ENCODE measurements at regions not wholly inside any gene's neighbourhood (a gene's known extent, or its start where the extent isn't known, plus 50 kb on each side); places are given as distances from the start of the nearest gene placed in this dataset.

DNA sequence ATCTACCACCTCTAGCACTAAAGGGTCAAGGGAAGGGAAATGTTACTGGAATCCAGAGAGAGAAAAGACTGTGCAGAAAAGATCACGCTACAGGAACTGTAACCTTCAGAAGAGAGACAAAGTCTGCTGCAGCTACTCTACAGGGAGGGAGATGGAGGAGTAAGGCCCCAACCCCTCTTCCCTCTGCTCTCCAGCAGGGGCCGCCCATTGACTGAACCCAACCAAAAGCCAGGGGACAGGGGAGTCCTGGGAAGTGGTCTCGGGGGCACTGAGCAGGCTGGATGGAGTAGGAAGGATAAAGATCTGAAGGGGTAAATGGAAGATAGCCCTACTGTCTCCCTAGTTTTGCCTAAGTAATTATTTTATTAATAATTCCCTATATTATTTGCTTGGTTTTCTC is 72.8 kb upstream of the NR5A2 start:
- no peak for DNase-seq

DNA sequence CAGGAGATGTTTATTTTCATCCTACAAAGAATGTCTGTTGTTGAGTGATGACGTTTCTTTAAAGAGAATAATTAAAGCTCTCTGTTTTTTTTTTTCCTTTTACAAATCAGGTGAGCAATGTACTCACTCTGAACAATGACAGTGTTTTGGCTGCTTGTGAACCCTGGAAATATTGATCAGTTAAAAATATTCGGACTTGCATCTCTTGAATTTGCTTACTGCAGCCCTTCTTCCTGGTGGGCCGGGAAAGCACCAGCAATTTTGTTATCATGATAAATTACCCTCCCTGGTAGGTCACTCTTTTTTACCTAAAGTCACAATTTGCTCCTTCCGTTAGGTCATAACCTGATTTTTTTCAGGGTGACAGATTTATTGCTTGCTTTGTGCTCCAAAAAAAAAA is 72.3 kb upstream of the NR5A2 start:
- DNase-seq = no peak

DNA sequence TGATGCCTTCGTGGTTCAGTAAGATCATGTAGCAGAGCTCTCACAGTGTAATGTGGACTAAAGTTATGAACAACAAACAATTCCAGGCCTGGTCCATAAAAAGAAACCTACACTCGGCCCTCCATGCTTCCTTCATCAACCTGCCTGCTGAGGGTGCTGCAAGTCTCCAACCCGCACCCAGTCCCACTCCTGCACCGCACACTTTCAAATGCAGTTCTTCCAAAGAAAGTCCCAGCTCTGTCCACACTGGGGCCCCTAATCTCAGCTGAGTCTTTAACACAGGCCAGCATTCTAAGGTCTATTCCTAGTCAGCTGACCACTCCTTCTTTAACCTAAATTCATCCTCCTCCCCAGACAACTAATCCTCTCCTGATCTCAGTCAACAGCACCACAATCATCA is 71.5 kb upstream of the NR5A2 start:
- no peak for DNase-seq

DNA sequence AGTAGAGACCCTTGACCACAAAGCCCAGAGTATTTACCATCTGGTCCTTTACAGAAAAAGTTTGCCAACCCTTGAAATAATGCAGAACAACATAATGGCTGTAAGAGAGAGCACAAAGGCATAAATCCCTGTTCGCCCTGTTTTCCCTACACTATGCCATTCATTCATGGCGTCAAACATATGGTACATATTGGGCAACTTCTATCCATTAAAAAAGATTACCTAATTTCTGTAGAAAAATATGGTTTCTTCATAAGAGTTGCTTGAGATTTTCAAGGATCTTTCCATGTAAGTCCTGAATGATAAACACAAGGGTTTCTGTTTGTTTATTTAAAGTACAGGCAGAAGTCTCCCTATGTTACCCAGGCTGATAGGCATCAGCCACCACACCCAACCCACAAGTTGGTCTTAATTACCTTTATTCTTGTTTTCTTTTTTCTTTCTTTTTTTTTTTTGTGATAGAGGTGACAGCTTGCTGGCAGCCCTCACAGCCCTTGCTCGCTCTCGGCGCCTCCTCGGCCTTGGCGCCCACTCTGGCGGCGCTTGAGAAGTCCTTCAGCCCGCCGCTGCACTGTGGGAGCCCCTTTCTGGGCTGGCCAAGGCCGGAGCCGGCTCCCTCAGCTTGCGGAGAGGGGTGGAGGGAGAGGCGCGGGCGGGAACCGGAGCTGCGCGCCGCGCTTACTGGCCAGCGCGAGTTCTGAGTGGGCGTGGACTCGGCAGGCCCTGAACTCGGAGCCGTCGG is 68.3 kb upstream of the NR5A2 start:
- no peak for DNase-seq

DNA sequence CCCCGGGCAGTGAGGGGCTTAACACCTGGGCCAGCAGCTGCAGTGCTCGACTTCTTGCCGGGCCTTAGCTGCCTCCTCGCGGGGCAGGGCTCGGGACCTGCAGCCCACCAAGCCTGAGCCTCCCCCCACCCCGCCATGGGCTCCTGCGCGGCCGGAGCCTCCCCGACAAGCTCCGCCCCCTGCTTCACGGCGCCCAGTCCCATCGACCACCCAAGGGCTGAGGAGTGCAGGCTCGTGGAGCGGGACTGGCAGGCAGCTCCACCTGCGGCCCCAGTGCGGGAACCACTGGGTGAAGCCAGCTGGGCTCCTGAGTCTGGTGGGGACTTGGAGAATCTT is 67.8 kb upstream of the NR5A2 start:
- no peak for DNase-seq

DNA sequence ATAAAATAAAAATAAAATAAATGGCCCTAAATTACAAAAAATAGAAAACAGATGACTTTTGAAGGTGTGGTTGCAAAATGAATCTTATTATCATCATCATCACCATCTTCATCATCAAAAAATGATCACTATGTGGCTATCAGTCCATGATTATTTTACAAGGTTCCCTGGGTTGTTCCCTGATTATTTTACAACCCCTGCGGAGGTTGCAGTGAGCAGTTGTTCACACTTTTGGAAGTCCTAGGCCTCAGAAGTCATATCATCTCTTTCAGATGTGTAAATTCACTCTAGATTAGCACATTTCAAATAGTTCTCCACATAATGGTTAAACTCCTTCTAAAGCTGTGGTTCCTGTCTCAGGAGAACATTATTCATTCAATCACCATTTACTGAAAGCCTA is 57.4 kb upstream of the NR5A2 start:
- no peak for DNase-seq

DNA sequence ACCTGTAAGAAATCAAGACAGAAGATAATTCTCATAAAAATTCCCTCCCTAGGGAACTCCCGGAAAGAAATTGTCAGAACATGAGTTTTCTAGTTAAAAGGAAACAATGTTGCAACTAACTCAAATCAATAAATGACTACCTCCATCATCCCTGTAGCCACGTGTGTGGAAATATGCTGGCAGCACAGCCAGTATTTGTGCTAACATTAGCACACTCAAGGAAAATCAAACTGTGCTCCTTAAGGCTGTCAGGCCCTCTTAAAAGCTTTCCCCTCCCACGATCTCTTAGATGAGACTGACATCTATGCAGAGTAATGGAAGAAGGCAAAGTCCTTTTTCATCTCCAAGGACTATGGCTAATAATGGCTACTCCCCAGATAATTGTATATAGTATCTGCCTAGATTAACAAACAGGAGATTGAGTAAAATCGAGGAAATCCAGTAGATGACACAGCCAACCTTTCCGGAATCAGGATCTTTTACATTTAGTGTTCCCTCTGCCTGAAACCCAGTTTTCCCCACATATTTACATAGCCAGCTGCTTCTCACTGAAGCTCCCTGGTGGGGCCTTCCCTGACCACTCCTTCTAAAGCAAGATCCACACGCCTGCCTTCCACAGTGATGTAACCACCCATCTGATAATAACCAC is 50.9 kb upstream of the NR5A2 start:
- DNase-seq = no peak

Measured in NCI-H1105 (cell line).